GM10248 (cell line): ENCODE measurements at regions not wholly inside any gene's neighbourhood (a gene's known extent, or its start where the extent isn't known, plus 50 kb on each side); places are given as distances from the start of the nearest gene placed in this dataset.

ENCODE experiments used
- CTCF ChIA-PET: fragments of 300-600 bp; sonication (Branson Sonifier 250); formaldehyde crosslinking; extraction: SDS; loops from one replicate; lab custom pipeline; 2021; ENCODE audit warnings: antibody characterized with exemption; lab: Yijun Ruan, JAX
- POLR2A ChIA-PET: fragments of 350-650 bp; sonication (Branson Sonifier 250); formaldehyde crosslinking; extraction: SDS; loops from one replicate; lab custom pipeline; 2020; ENCODE audit warnings: antibody characterized with exemption; lab: Yijun Ruan, JAX
- DNase-seq: peaks from one replicate; pipeline ENCODE4 v3.0.0; 2012; ENCODE audit errors: extremely low spot score
- CTCF ChIP-seq: IDR thresholded peaks from 2 replicates; pipeline ENCODE4 v1.5.1; 2012; ENCODE audit warnings: mild to moderate bottlenecking, low read depth; ENCODE audit errors: extremely low read depth, missing control alignments, control extremely low read depth

- POLR2A ChIA-PET, result no interaction called here
- no peak for TF ChIP-seq CTCF
- no peak for DNase-seq
- CTCF ChIA-PET, result interaction anchor here (0.7 to 1.8 kb wide), 4 partner anchors 10 to 43 kb away, joined by 3 to 4 read pairs (median 4); no protein-coding TSS in a partner anchor
Observed at GRCh38 chr12:92078167-92079053, 67.2 kb downstream of the BTG1 start.

GRCh38 chr12:92077530-92077929 lies 68.1 kb downstream of the BTG1 start:
- TF ChIP-seq CTCF, result no peak
- no peak for DNase-seq
- ChIA-PET CTCF (interaction anchor here (1.5 to 1.8 kb wide), 3 partner anchors 11 to 29 kb away, joined by 3 to 4 read pairs (median 4); no protein-coding TSS in a partner anchor), POLR2A (no interaction called here)

GRCh38 chr12:92076101-92076500 lies 69.5 kb downstream of the BTG1 start:
- CTCF ChIA-PET, result interaction anchor here (1.0 to 1.2 kb wide), 2 partner anchors 9 to 29 kb away, joined by 3 read pairs; no protein-coding TSS in a partner anchor
- POLR2A ChIA-PET, result interaction anchor here (1.4 kb wide), 1 partner anchor 70 kb away, joined by 4 read pairs; no protein-coding TSS in a partner anchor

GRCh38 chr12:92075425-92075914 lies 70.2 kb downstream of the BTG1 start:
- POLR2A ChIA-PET, result interaction anchor here (0.6 to 1.4 kb wide), 3 partner anchors 30 to 332 kb away, joined by 4 to 7 read pairs (median 5); no protein-coding TSS in a partner anchor

More at GRCh38 chr12:92076101-92076500, 69.5 kb downstream of the BTG1 start:
- no peak for TF ChIP-seq CTCF
- DNase-seq, result no peak

GRCh38 chr12:92074889-92075288 lies 70.8 kb downstream of the BTG1 start:
- DNase-seq, result no peak
- ChIA-PET POLR2A (interaction anchor here (0.6 to 1.4 kb wide), 3 partner anchors 30 to 92 kb away, joined by 4 to 7 read pairs (median 5); no protein-coding TSS in a partner anchor), CTCF (interaction anchor here (0.6 to 1.7 kb wide), 7 partner anchors 8 to 693 kb away, joined by 3 to 13 read pairs (median 3); no protein-coding TSS in a partner anchor)
- no peak for TF ChIP-seq CTCF

More at GRCh38 chr12:92075425-92075914, 70.2 kb downstream of the BTG1 start:
- CTCF ChIA-PET, result interaction anchor here (0.6 to 1.7 kb wide), 7 partner anchors 9 to 693 kb away, joined by 3 to 13 read pairs (median 3); no protein-coding TSS in a partner anchor
- no peak for DNase-seq
- TF ChIP-seq CTCF, result no peak

GRCh38 chr12:92073094-92073493 lies 72.6 kb downstream of the BTG1 start:
- ChIA-PET POLR2A (no interaction called here), CTCF (no interaction called here)
- no peak for DNase-seq
- no peak for TF ChIP-seq CTCF
